Prostate gland (tissue), 2 donors: ENCODE measurements at regions not wholly inside any gene's neighbourhood (a gene's known extent, or its start where the extent isn't known, plus 50 kb on each side); places are given as distances from the start of the nearest gene placed in this dataset.

ENCODE experiments used
- POLR2A ChIP-seq: fragments of 450-650 bp; IDR thresholded peaks from one replicate; pipeline ENCODE4 v1.6.1; 2016; ENCODE audit warnings: antibody characterized with exemption, mild to moderate bottlenecking
- POLR2AphosphoS5 ChIP-seq: sonication (generic); formaldehyde crosslinking; IDR thresholded peaks from one replicate; pipeline ENCODE4 v1.6.1; 2017; ENCODE audit warnings: antibody characterized with exemption
- TF ChIP-seq, protein P1 (sequence below), 4 experiments: fragments of 200-600 bp in 2 of 4; fragments of 450-650 bp in 2 of 4; sonication (generic) in 2 of 4; IDR thresholded peaks; 1 replicate in 3 of 4; 2 replicates in 1 of 4; pipeline ENCODE4 v1.5.1; 2016 to 2019; ENCODE audit warnings: antibody characterized with exemption in 4 of 4, mild to moderate bottlenecking in 2 of 4, moderate library complexity in 2 of 4

DNA sequence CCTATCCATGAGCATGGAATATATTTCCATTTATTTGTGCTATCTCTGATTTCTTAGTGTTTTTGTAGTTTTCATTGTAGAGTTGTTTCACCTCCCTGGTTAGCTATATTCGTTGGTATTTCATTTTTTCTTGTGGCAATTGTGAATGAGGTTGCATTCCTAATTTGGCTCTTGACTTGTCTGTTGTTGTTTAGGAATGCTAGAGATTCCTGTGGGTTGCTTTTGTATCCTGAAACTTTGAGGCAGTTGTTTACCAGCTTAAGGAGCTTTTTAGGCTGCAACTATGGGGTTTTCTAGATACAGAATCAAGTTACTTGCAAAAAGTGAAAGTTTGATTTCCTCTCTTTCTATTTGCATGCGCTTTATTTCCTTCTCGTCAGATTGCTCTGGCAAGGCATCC, 304.7 kb upstream of the GRM3 start:
- TF ChIP-seq, protein P1, sequence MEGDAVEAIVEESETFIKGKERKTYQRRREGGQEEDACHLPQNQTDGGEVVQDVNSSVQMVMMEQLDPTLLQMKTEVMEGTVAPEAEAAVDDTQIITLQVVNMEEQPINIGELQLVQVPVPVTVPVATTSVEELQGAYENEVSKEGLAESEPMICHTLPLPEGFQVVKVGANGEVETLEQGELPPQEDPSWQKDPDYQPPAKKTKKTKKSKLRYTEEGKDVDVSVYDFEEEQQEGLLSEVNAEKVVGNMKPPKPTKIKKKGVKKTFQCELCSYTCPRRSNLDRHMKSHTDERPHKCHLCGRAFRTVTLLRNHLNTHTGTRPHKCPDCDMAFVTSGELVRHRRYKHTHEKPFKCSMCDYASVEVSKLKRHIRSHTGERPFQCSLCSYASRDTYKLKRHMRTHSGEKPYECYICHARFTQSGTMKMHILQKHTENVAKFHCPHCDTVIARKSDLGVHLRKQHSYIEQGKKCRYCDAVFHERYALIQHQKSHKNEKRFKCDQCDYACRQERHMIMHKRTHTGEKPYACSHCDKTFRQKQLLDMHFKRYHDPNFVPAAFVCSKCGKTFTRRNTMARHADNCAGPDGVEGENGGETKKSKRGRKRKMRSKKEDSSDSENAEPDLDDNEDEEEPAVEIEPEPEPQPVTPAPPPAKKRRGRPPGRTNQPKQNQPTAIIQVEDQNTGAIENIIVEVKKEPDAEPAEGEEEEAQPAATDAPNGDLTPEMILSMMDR (IDR thresholded peaks at IDR 0.05), result no peak
- TF ChIP-seq POLR2A (no peak), POLR2AphosphoS5 (no peak)
